ENCODE measurements at regions not wholly inside any gene's neighbourhood (a gene's known extent, or its start where the extent isn't known, plus 50 kb on each side); places are given as distances from the start of the nearest gene placed in this dataset.

DNA sequence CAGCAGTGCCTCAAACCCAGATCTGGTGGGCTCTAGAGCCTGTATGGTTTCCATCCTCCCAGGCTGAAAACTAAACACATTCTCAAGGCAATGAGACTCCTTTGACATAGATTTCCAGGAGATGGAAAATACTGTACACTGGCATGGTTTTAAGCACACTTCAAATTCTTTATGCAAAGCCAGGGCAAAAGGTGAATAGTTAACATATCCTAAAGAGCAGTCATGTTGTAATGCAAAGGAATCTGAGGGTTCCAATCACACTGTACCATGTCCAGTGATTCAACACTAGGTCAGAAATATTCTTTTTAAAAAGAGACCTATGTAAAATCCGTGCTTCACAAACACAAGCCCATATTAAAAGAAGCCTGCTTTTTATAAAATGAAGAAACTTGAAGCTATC lies 195.3 kb downstream of the QDPR start:
- no peak for TF ChIP-seq POLR2AphosphoS5 (IDR thresholded peaks at IDR 0.05; ENCODE audit: low read depth, low read length)
- no peak for TF ChIP-seq TAF1 (IDR thresholded peaks at IDR 0.05; ENCODE audit: low read depth, low read length)
- TF ChIP-seq POLR2A (IDR thresholded peaks at IDR 0.05; ENCODE audit: low read depth, low read length): no peak
- no peak for TF ChIP-seq PAX5 (IDR thresholded peaks at IDR 0.05; ENCODE audit: insufficient read depth, low read length, severe bottlenecking)
- TF ChIP-seq SPI1 (IDR thresholded peaks at IDR 0.05; ENCODE audit: low read depth, low read length): no peak
